Liver (tissue), 8 donors: ENCODE measurements at regions not wholly inside any gene's neighbourhood (a gene's known extent, or its start where the extent isn't known, plus 50 kb on each side); places are given as distances from the start of the nearest gene placed in this dataset.

Experiments
- DNase-seq: peaks from one replicate; pipeline ENCODE4 v3.0.0-alpha.2; 2017; ENCODE audit warnings: low spot score
- H3K27ac ChIP-seq, 2 donors: one replicate each; pipeline ENCODE4 v1.7.0; 2013; ENCODE audit warnings: inconsistent platforms in 2 of 2, low read length in 2 of 2, control low read depth in 1 of 2, low read depth in 1 of 2, mild to moderate bottlenecking in 1 of 2
- H3K27me3 ChIP-seq, 4 donors: one replicate each; pipeline versions ENCODE4 v1.6.1 to v1.7.0; 2013; ENCODE audit warnings: low read length in 3 of 4, inconsistent platforms in 1 of 4, mild to moderate bottlenecking in 1 of 4, moderate library complexity in 1 of 4; ENCODE audit not compliant: control insufficient read depth in 4 of 4, insufficient read depth in 4 of 4
- H3K36me3 ChIP-seq, 4 donors: one replicate each; pipeline versions ENCODE4 v1.6.1 to v1.7.0; 2013; ENCODE audit warnings: low read length in 3 of 4, mild to moderate bottlenecking in 3 of 4, low read depth in 1 of 4, moderate library complexity in 1 of 4; ENCODE audit not compliant: control insufficient read depth in 4 of 4, insufficient read depth in 3 of 4
- H3K4me1 ChIP-seq, 4 donors: one replicate each; pipeline versions ENCODE4 v1.6.1 to v1.7.0; 2013; ENCODE audit warnings: low read length in 3 of 4, mild to moderate bottlenecking in 3 of 4, moderate library complexity in 1 of 4; ENCODE audit not compliant: control insufficient read depth in 4 of 4, insufficient read depth in 4 of 4
- H3K4me3 ChIP-seq, 3 donors: one replicate each; pipeline versions ENCODE4 v1.6.1 to v1.7.0; 2013; ENCODE audit warnings: low read length in 3 of 3, control low read depth in 1 of 3, low read depth in 1 of 3, mild to moderate bottlenecking in 1 of 3
- H3K9ac ChIP-seq, 2 donors: one replicate each; pipeline ENCODE4 v1.7.0; 2013; ENCODE audit warnings: low read length in 2 of 2, mild to moderate bottlenecking in 2 of 2, moderate library complexity in 2 of 2, control low read depth in 1 of 2, low read depth in 1 of 2
- H3K9me3 ChIP-seq, 4 donors: one replicate each; pipeline versions ENCODE4 v1.6.1 to v1.7.0; 2013; ENCODE audit warnings: low read length in 3 of 4; ENCODE audit not compliant: control insufficient read depth in 4 of 4
- EGR1 ChIP-seq, 2 donors: IDR thresholded peaks; 2 replicates each; pipeline ENCODE4 v1.6.1; 2016 to 2018; ENCODE audit warnings: antibody characterized with exemption in 2 of 2, low read depth in 2 of 2
- FOXA1 ChIP-seq: IDR thresholded peaks from 2 replicates; pipeline ENCODE4 v1.6.1; 2016; ENCODE audit warnings: antibody characterized with exemption
- FOXA2 ChIP-seq: IDR thresholded peaks from 2 replicates; pipeline ENCODE4 v1.6.1; 2016; ENCODE audit warnings: antibody characterized with exemption
- GABPA ChIP-seq, 2 donors: IDR thresholded peaks in 1 of 2; conservative IDR thresholded peaks in 1 of 2; 2 replicates each; pipeline ENCODE4 v1.6.1; 2016; ENCODE audit warnings: antibody characterized with exemption in 2 of 2, mild to moderate bottlenecking in 1 of 2, moderate library complexity in 1 of 2
- HNF4A ChIP-seq, 2 donors: conservative IDR thresholded peaks; 2 replicates each; pipeline ENCODE4 v1.6.1; 2016; ENCODE audit warnings: antibody characterized with exemption in 2 of 2, mild to moderate bottlenecking in 2 of 2
- HNF4G ChIP-seq: IDR thresholded peaks from 2 replicates; pipeline ENCODE4 v1.6.1; 2016; ENCODE audit warnings: antibody characterized with exemption
- JUND ChIP-seq, 2 donors: IDR thresholded peaks; 2 replicates each; pipeline ENCODE4 v1.6.1; 2016; ENCODE audit warnings: antibody characterized with exemption in 2 of 2
- MAX ChIP-seq: IDR thresholded peaks from 2 replicates; pipeline ENCODE4 v1.6.1; 2016; ENCODE audit warnings: antibody characterized with exemption
- NR2F2 ChIP-seq: IDR thresholded peaks from 2 replicates; pipeline ENCODE4 v1.6.1; 2016; ENCODE audit warnings: antibody characterized with exemption
- RAD21 ChIP-seq, 2 donors: IDR thresholded peaks; 2 replicates each; pipeline ENCODE4 v1.6.1; 2016; ENCODE audit warnings: antibody characterized with exemption in 2 of 2, mild to moderate bottlenecking in 2 of 2
- REST ChIP-seq: IDR thresholded peaks from 2 replicates; pipeline ENCODE4 v1.6.1; 2016; ENCODE audit warnings: antibody characterized with exemption, mild to moderate bottlenecking
- RXRA ChIP-seq, 2 donors: IDR thresholded peaks; 2 replicates each; pipeline ENCODE4 v1.6.1; 2017 to 2018; ENCODE audit warnings: antibody characterized with exemption in 2 of 2, mild to moderate bottlenecking in 1 of 2
- SP1 ChIP-seq: IDR thresholded peaks from 2 replicates; pipeline ENCODE4 v1.6.1; 2018; ENCODE audit warnings: antibody characterized with exemption, mild to moderate bottlenecking
- TAF1 ChIP-seq: conservative IDR thresholded peaks from 2 replicates; pipeline ENCODE4 v1.6.1; 2016; ENCODE audit warnings: antibody characterized with exemption, mild to moderate bottlenecking
- YY1 ChIP-seq: IDR thresholded peaks from 2 replicates; pipeline ENCODE4 v1.6.1; 2016; ENCODE audit warnings: antibody characterized with exemption, mild to moderate bottlenecking
- WGBS: extraction: QIAGEN DNeasy Blood & Tissue Kit; methylation state at CpG from one replicate; pipeline ENCODE4 v1.1.7; 2013; 5-methylcytosine and 5-hydroxymethylcytosine counted together
- TF ChIP-seq, protein P1 (sequence below): fragments of 150-350 bp; IDR thresholded peaks from 2 replicates; pipeline ENCODE4 v1.5.1; 2017; ENCODE audit warnings: improper control_type of control experiment, low read depth, low read length; ENCODE audit not compliant: missing input control
- TF ChIP-seq, protein P2 (sequence below): IDR thresholded peaks from 2 replicates; pipeline ENCODE4 v1.6.1; 2016; ENCODE audit warnings: antibody characterized with exemption
- TF ChIP-seq, protein P3 (sequence below): IDR thresholded peaks from 2 replicates; pipeline ENCODE4 v1.6.1; 2016; ENCODE audit warnings: antibody characterized with exemption
- donor health status: healthy.
- donor health status: healthy.
- donor health status: healthy.
- donor health status: healthy.
- donor health status: healthy.

- no peaks in the 10 kb centered on the region for H3K27me3 ChIP-seq
- H3K4me1 ChIP-seq: no peaks in the 10 kb centered on the region
- no peak overlapping the region for H3K27ac ChIP-seq
- 40% methylated on average over 4 of the region's 4 CpGs for WGBS
- TF ChIP-seq RXRA (IDR thresholded peaks at IDR 0.05) (no peak), YY1 (no peak), EGR1 (IDR thresholded peaks at IDR 0.05; ENCODE audit: low read depth in 2 of 2) (no peak), SP1 (no peak), MAX (no peak), TAF1 (no peak), FOXA1 (no peak), HNF4G (no peak), FOXA2 (no peak), RAD21 (IDR thresholded peaks at IDR 0.05) (no peak), HNF4A (conservative IDR thresholded peaks at IDR 0.05) (no peak), JUND (IDR thresholded peaks at IDR 0.05) (no peak), REST (no peak), NR2F2 (no peak), GABPA (IDR thresholded peaks at IDR 0.05 in 1 of 2, conservative IDR thresholded peaks at IDR 0.05 in 1 of 2) (no peak)
- TF ChIP-seq, protein P1, sequence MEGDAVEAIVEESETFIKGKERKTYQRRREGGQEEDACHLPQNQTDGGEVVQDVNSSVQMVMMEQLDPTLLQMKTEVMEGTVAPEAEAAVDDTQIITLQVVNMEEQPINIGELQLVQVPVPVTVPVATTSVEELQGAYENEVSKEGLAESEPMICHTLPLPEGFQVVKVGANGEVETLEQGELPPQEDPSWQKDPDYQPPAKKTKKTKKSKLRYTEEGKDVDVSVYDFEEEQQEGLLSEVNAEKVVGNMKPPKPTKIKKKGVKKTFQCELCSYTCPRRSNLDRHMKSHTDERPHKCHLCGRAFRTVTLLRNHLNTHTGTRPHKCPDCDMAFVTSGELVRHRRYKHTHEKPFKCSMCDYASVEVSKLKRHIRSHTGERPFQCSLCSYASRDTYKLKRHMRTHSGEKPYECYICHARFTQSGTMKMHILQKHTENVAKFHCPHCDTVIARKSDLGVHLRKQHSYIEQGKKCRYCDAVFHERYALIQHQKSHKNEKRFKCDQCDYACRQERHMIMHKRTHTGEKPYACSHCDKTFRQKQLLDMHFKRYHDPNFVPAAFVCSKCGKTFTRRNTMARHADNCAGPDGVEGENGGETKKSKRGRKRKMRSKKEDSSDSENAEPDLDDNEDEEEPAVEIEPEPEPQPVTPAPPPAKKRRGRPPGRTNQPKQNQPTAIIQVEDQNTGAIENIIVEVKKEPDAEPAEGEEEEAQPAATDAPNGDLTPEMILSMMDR: no peak
- TF ChIP-seq, protein P2, sequence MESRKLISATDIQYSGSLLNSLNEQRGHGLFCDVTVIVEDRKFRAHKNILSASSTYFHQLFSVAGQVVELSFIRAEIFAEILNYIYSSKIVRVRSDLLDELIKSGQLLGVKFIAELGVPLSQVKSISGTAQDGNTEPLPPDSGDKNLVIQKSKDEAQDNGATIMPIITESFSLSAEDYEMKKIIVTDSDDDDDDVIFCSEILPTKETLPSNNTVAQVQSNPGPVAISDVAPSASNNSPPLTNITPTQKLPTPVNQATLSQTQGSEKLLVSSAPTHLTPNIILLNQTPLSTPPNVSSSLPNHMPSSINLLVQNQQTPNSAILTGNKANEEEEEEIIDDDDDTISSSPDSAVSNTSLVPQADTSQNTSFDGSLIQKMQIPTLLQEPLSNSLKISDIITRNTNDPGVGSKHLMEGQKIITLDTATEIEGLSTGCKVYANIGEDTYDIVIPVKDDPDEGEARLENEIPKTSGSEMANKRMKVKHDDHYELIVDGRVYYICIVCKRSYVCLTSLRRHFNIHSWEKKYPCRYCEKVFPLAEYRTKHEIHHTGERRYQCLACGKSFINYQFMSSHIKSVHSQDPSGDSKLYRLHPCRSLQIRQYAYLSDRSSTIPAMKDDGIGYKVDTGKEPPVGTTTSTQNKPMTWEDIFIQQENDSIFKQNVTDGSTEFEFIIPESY: no peak
- TF ChIP-seq, protein P3, sequence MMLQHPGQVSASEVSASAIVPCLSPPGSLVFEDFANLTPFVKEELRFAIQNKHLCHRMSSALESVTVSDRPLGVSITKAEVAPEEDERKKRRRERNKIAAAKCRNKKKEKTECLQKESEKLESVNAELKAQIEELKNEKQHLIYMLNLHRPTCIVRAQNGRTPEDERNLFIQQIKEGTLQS: no peak
- no peak for DNase-seq
- H3K9me3 ChIP-seq: no peaks in the 10 kb centered on the region
- no peak overlapping the region for H3K9ac ChIP-seq
- H3K36me3 ChIP-seq: no peaks in the 10 kb centered on the region
- no peak overlapping the region for H3K4me3 ChIP-seq
Measured at GRCh38 chr9:117825609-117826347, 121.6 kb downstream of the TLR4 start.
